BLaER1 treated with 17β-estradiol and CSF1 and Interleukin-3, amounts not matched to agents 10 nM and 100 nM (cell line): ENCODE measurements at regions not wholly inside any gene's neighbourhood (a gene's known extent, or its start where the extent isn't known, plus 50 kb on each side); places are given as distances from the start of the nearest gene placed in this dataset.

Experiments
- H3K27ac ChIP-seq, 11 experiments: shearing (Covaris generic); formaldehyde crosslinking; 2 replicates each; pipeline ENCODE4 v1.8.1; 2022
- H3K27me3 ChIP-seq, 11 experiments: shearing (Covaris generic); formaldehyde crosslinking; 2 replicates each; pipeline ENCODE4 v1.8.1; 2022
- H3K36me3 ChIP-seq, 11 experiments: shearing (Covaris generic); formaldehyde crosslinking; 2 replicates each; pipeline ENCODE4 v1.8.1; 2022
- H3K4me1 ChIP-seq, 10 experiments: shearing (Covaris generic); formaldehyde crosslinking; 2 replicates each; pipeline ENCODE4 v1.8.1; 2022
- H3K4me2 ChIP-seq, 11 experiments: shearing (Covaris generic); formaldehyde crosslinking; 2 replicates each; pipeline ENCODE4 v1.8.1; 2022
- H3K4me3 ChIP-seq, 10 experiments: shearing (Covaris generic); formaldehyde crosslinking; 2 replicates each; pipeline ENCODE4 v1.8.1; 2022
- H3K9ac ChIP-seq, 11 experiments: shearing (Covaris generic); formaldehyde crosslinking; 2 replicates each; pipeline ENCODE4 v1.8.1; 2022
- H3K9me3 ChIP-seq, 11 experiments: shearing (Covaris generic); formaldehyde crosslinking; replicated peaks in 1 of 11; 2 replicates each; pipeline ENCODE4 v1.8.1; 2022
- H4K20me1 ChIP-seq, 11 experiments: shearing (Covaris generic); formaldehyde crosslinking; 2 replicates each; pipeline ENCODE4 v1.8.1; 2022
- Cebpa-rat ChIP-seq, 11 experiments: shearing (Covaris generic); IDR thresholded peaks; 2 replicates each; pipeline ENCODE4 v1.8.1; 2022

GRCh38 chr5:92879806-92880543 lies 701.0 kb downstream of the NR2F1-AS1 start:
- no peak overlapping the region for H3K9ac ChIP-seq
- H3K4me2 ChIP-seq: no peak overlapping the region
- no peaks in the 10 kb centered on the region for H3K27me3 ChIP-seq
- H3K36me3 ChIP-seq: no peaks in the 10 kb centered on the region
- no peak for TF ChIP-seq Cebpa-rat (IDR thresholded peaks at IDR 0.05)
- no peak overlapping the region for H3K4me3 ChIP-seq
- H3K9me3 ChIP-seq: peaks cover 12 to 17% (median 16%) of the 10 kb centered on the region in 11 experiments
- H4K20me1 ChIP-seq: no peaks in the 10 kb centered on the region
- H3K27ac ChIP-seq: no peak overlapping the region
- peaks cover 0 to 9% (median 0%) of the 10 kb centered on the region in 10 experiments; a peak in 4 of 20 replicates for H3K4me1 ChIP-seq

DNA sequence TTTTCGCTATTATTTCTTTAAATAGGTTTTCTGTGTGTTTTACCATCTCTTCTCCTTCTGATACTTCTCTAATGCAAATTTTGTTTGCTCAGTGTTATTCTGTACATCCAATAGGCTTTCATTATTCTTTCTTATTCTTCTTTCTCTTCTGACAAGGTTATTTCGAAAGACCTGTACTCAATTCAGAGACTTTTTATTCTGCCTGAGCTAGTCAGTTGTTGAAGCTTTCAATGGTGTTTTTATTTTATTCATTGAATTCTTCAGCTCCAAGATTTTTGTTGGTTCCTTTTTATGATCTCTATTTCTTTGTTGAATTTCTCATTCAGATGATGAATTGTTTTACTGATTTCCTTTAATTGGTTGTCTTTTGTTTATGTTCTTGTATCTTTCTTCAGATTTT lies 706.2 kb downstream of the NR2F1-AS1 start:
- Histone ChIP-seq H3K4me3 (no peak overlapping the region), H3K9ac (no peak overlapping the region), H3K27ac (no peak overlapping the region), H3K9me3 (peaks cover 21 to 47% (median 35%) of the 10 kb centered on the region in 11 experiments), H3K4me1 (no peaks in the 10 kb centered on the region), H4K20me1 (no peaks in the 10 kb centered on the region), H3K27me3 (no peaks in the 10 kb centered on the region), H3K4me2 (no peak overlapping the region), H3K36me3 (no peaks in the 10 kb centered on the region)
- TF ChIP-seq Cebpa-rat (IDR thresholded peaks at IDR 0.05): no peak

- Histone ChIP-seq H3K4me2 (no peak overlapping the region), H3K9me3 (peaks cover 6 to 19% (median 9%) of the 10 kb centered on the region in 11 experiments; a peak in 20 of 22 replicates), H3K36me3 (no peaks in the 10 kb centered on the region), H3K9ac (no peak overlapping the region), H4K20me1 (no peaks in the 10 kb centered on the region), H3K27me3 (no peaks in the 10 kb centered on the region), H3K4me3 (no peak overlapping the region), H3K27ac (no peak overlapping the region), H3K4me1 (no peaks in the 10 kb centered on the region)
- no peak for TF ChIP-seq Cebpa-rat (IDR thresholded peaks at IDR 0.05)
Measured at GRCh38 chr5:92868442-92868841, 712.6 kb downstream of the NR2F1-AS1 start.

- no peak overlapping the region for H3K4me3 ChIP-seq
- H3K27me3 ChIP-seq: no peaks in the 10 kb centered on the region
- no peak overlapping the region for H3K9ac ChIP-seq
- H3K27ac ChIP-seq: no peak overlapping the region
- no peaks in the 10 kb centered on the region for H3K4me1 ChIP-seq
- TF ChIP-seq Cebpa-rat (IDR thresholded peaks at IDR 0.05): no peak
- no peaks in the 10 kb centered on the region for H4K20me1 ChIP-seq
- H3K9me3 ChIP-seq: no peaks in the 10 kb centered on the region
- no peak overlapping the region for H3K4me2 ChIP-seq
- no peaks in the 10 kb centered on the region for H3K36me3 ChIP-seq
Measured at GRCh38 chr5:92864591-92864990, 716.4 kb downstream of the NR2F1-AS1 start.

- H3K4me1 ChIP-seq: no peaks in the 10 kb centered on the region
- TF ChIP-seq Cebpa-rat (IDR thresholded peaks at IDR 0.05): no peak
- H3K4me3 ChIP-seq: no peak overlapping the region
- no peaks in the 10 kb centered on the region for H3K27me3 ChIP-seq
- no peak overlapping the region for H3K4me2 ChIP-seq
- H3K9me3 ChIP-seq: no peaks in the 10 kb centered on the region
- no peaks in the 10 kb centered on the region for H4K20me1 ChIP-seq
- H3K27ac ChIP-seq: no peak overlapping the region
- H3K36me3 ChIP-seq: no peaks in the 10 kb centered on the region
- H3K9ac ChIP-seq: no peak overlapping the region
Measured at GRCh38 chr5:92863666-92864065, 717.4 kb downstream of the NR2F1-AS1 start.

- TF ChIP-seq Cebpa-rat (IDR thresholded peaks at IDR 0.05): no peak
- H3K4me2 ChIP-seq: no peak overlapping the region
- no peaks in the 10 kb centered on the region for H3K27me3 ChIP-seq
- no peak overlapping the region for H3K27ac ChIP-seq
- H3K9ac ChIP-seq: no peak overlapping the region
- no peaks in the 10 kb centered on the region for H3K4me1 ChIP-seq
- H3K4me3 ChIP-seq: no peak overlapping the region
- H4K20me1 ChIP-seq: no peaks in the 10 kb centered on the region
- H3K9me3 ChIP-seq: no peaks in the 10 kb centered on the region
- no peaks in the 10 kb centered on the region for H3K36me3 ChIP-seq
Measured at GRCh38 chr5:92861531-92862285, 719.3 kb downstream of the NR2F1-AS1 start.

- H3K27me3 ChIP-seq: no peaks in the 10 kb centered on the region
- no peak overlapping the region for H3K9ac ChIP-seq
- no peak overlapping the region for H3K27ac ChIP-seq
- H3K36me3 ChIP-seq: no peaks in the 10 kb centered on the region
- H4K20me1 ChIP-seq: no peaks in the 10 kb centered on the region
- no peaks in the 10 kb centered on the region for H3K9me3 ChIP-seq
- no peaks in the 10 kb centered on the region for H3K4me1 ChIP-seq
- no peak overlapping the region for H3K4me2 ChIP-seq
- no peak for TF ChIP-seq Cebpa-rat (IDR thresholded peaks at IDR 0.05)
- no peak overlapping the region for H3K4me3 ChIP-seq
Measured at GRCh38 chr5:92860061-92860460, 721.0 kb downstream of the NR2F1-AS1 start.

- no peak for TF ChIP-seq Cebpa-rat (IDR thresholded peaks at IDR 0.05)
- Histone ChIP-seq H3K9me3 (no peaks in the 10 kb centered on the region), H3K9ac (no peak overlapping the region), H3K4me1 (no peaks in the 10 kb centered on the region), H3K4me3 (no peak overlapping the region), H3K4me2 (no peak overlapping the region), H4K20me1 (no peaks in the 10 kb centered on the region), H3K36me3 (no peaks in the 10 kb centered on the region), H3K27ac (no peak overlapping the region), H3K27me3 (no peaks in the 10 kb centered on the region)
Measured at GRCh38 chr5:92852219-92852618, 728.8 kb downstream of the NR2F1-AS1 start.

- no peak overlapping the region for H3K4me2 ChIP-seq
- no peaks in the 10 kb centered on the region for H3K36me3 ChIP-seq
- no peaks in the 10 kb centered on the region for H3K4me1 ChIP-seq
- no peaks in the 10 kb centered on the region for H3K27me3 ChIP-seq
- no peak overlapping the region for H3K27ac ChIP-seq
- H3K9ac ChIP-seq: no peak overlapping the region
- no peak overlapping the region for H3K4me3 ChIP-seq
- no peak for TF ChIP-seq Cebpa-rat (IDR thresholded peaks at IDR 0.05)
- H4K20me1 ChIP-seq: no peaks in the 10 kb centered on the region
- no peaks in the 10 kb centered on the region for H3K9me3 ChIP-seq
Measured at GRCh38 chr5:92850886-92851285, 730.1 kb downstream of the NR2F1-AS1 start.

DNA sequence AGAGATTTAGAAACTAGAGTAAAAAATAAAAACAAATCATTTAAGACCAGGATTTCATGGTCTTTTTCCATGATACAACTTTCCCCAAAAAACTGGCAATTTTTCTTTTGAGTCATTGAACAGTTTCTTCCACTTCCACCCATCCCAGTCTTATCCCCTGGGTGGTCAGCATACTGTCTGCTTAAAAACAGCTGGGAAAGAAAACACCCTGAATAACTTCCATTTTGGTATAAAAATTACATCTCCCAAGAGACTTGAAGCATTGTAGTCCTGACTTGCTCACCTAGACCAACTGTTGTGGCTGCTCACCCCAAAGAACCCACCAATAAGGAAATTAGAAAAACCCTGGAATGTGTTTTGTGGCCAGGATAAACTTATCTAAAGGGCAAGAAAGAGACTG lies 731.3 kb downstream of the NR2F1-AS1 start:
- Histone ChIP-seq H3K36me3 (no peaks in the 10 kb centered on the region), H3K9ac (no peak overlapping the region), H3K9me3 (no peaks in the 10 kb centered on the region), H4K20me1 (no peaks in the 10 kb centered on the region), H3K4me1 (no peaks in the 10 kb centered on the region), H3K4me2 (no peak overlapping the region), H3K27me3 (no peaks in the 10 kb centered on the region), H3K27ac (no peak overlapping the region), H3K4me3 (no peak overlapping the region)
- TF ChIP-seq Cebpa-rat (IDR thresholded peaks at IDR 0.05): no peak
